GM21447 (cell line): ENCODE measurements at regions not wholly inside any gene's neighbourhood (a gene's known extent, or its start where the extent isn't known, plus 50 kb on each side); places are given as distances from the start of the nearest gene placed in this dataset.
"Not testable (repeated sequence)": the region's sequence is repeated elsewhere in the genome, so short reads cannot be mapped to it uniquely, and the experiment has no call there.

Source experiments
- ATAC-seq: cut with Tn5 transposase; IDR thresholded peaks from one replicate; pipeline ENCODE4 v1.9.1; 2021; ENCODE audit not compliant: unreplicated experiment

DNA sequence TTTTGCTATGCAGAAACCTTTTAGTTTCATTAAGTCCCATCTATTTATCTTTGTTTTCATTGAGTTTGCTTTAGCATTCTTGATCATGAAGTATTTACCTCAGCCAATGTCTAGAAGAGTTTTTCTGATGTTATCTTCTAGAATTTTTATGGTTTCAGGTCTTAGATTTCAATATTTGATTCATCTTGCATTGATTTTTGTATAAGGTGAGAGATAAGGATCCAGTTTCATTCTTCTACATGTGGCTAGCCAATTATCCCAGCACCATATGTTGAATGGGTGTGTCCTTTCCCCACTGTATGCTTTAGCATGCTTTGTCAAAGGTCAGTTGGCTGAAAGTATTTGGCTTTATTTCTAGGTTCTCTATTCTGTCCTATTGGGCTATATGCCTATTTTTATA is 395.2 kb downstream of the HGF start:
- ATAC-seq: not testable (repeated sequence)

GRCh38 chr7:81370822-81371221 is 399.0 kb downstream of the HGF start:
- ATAC-seq: no peak

- ATAC-seq: no peak
Measured at GRCh38 chr7:81367326-81367931, 402.4 kb downstream of the HGF start.

DNA sequence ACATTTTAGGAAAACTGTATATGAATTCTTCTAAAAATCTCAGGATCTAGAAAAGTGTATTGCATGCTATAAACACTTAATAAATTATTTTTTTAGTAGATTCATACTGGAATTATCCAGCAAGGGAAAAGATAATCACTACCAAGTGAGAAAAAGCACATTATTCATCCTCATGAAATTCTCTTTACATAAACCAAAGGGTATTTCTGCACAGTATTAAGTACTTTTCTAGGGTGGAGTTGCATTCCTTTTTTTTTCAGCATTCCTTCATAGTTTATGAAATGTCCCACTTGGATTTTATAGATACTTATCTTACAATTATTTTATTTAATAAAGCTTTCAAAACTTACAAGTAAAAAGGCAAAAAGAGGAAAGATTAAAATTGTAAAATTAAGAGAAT is 403.3 kb downstream of the HGF start:
- ATAC-seq: no peak

DNA sequence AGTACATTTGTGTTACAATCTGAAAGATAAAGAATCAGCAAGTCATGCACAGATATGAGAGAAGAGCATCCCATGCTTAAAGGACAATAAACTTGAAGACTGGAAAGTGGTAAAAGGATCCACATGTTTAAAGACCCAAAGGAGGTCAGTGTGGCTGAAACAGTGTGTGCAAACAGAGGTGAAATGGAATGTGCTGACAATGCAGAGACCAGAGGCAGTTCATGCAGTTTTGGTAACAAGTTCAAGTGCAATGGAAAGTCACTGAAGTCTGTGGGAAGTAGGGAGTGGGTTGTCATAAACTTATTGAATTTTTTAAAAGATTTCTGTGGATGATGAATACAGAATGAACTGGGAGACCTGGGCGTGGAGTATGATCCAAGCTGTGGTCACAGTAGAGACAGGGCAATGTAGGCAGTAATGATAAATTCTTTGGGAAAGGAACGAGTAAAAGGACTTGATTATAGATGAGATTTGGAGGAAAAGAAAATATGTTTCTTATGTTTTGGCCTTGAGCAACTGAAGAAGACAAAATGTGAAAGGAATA is 408.0 kb downstream of the HGF start:
- ATAC-seq: no peak

DNA sequence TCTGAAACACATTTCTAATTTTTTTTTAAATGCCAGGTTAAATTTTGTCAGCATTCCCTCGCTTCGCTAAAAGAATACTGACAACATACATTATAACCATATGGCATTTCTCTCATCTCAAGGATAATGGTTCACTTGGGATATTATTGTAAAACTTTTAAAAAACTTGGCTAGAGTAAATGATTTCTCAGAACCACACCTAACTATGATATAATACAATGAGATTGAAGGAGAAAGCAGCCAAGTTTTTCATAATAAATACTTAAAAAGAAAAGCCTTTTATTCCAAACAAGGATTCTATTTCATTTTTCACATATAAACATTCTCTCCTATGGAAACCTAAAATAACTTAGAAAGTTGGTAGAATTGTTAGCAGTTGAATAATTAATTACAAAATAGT is 413.9 kb downstream of the HGF start:
- no peak for ATAC-seq

GRCh38 chr7:81349044-81349443 is 420.8 kb downstream of the HGF start:
- no peak for ATAC-seq

DNA sequence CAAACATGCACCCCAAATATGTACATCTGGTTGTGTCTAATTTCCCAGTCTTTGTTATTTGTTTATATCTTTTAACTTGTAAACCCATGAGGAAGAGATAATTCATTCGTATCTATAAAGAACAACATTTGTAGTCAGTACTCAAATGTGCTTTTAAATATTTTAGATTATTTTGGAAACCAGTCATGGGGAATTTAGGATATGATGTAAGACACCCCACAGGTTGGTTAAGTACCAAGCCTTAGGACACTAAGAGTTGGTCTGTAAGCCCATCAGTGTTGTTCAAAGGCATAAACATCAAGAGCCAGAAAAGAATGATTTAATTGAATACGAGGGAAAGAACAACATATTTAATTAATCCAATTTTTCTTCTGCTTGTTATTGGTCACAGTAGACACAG is 421.1 kb upstream of the SEMA3C start:
- ATAC-seq: no peak

DNA sequence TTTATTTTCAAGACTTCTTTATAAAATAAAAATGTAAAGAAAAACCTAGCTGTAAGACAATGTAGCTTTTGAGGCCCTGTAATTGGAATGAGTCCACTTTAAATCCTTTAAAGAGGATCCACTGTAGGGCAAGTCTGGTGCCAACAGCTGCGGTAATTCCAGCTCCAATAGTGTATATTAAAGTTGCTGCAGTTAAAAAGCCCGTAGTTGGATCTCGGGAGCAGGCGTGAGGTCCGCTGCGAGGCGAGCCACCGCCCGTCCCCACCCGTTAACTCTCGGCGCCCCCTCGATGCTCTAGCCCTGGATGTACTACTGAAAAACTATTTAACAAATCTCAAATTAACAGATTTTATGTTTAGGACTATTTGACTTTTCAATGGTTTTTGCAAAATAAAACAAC is 414.7 kb upstream of the SEMA3C start:
- no peak for ATAC-seq

- no peak for ATAC-seq
Measured at GRCh38 chr7:81333004-81333403, 414.2 kb upstream of the SEMA3C start.

DNA sequence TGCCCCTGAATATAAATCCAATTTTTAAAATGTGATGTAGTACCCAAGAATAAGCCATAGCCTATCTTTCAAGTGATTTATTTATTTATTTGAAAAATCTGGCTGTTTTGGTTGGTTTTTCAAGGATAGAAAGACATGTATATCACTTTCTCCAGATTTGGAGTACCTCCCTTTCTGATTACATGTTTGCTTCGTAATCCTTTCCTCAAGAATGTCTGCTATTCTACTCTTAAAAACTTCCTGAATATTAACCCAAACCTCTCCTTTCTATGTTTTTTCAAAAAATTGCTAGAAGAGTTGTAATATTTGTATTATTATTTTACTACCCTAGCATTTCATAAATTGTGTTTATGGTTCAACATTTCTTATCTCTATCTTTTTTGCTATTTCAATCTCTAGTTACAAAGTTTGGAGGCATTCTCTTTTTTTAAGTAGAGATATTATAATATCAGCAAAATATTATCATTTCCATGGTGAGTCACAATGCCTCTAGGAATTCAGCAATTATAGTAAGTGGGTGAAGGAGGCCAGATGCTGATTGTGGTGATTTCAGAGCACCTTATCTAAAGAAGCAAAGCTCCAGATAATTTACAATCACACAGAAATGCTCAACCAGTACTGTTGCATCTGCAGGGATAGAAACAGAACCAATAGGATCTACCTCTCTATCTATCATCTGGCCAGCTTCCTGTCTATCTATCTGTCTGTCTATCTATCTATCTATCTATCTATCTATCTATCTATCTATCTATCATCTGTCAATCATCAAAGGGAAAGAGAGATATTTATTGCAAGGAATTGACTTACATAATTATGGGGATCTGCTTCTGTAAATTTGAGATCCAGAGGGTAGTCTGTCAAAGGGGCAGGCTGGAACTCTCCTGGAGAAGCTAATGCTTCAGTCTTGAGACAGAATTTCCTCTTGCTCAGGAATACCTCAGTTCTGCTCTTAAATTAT is 412.5 kb upstream of the SEMA3C start:
- ATAC-seq: no peak

- ATAC-seq: no peak
Measured at GRCh38 chr7:81330108-81330507, 411.3 kb upstream of the SEMA3C start.

DNA sequence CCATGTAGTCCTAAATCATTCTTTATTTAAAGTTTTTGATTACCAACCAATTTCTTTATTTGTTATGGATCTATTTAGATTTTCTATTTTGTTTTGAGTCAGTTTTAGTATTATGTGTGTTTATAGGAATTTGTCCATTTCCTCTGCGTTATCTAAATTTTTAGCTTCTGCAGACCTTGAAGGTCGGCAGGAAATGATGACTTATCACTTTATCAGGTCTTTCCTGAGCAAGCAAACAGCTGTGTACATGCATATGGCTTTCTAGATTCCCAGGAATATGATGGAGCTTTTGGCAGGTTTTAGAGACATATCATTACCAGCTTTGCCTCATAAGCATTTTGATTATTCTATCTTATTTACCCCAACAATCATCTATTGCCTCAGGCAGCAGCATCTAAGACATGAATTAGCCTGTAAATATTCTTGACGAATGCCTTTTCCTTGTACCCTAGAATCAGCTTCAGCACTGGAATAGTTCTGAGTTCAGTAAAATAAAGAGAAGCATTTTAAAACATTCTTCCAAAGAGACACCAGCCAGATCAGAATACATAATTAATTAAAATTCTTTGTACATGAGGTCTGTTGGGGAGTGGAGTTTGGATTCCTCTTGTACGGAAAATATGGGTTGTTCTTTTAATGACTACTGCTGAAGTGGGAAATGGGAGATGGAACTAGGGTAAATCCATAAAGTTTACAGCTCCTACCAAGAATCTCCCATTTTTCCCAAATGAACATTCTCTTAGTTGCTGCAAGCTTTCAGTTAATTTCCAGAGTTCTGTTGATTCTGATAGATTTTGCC is 408.8 kb upstream of the SEMA3C start:
- ATAC-seq: no peak

GRCh38 chr7:81321949-81322348 is 403.1 kb upstream of the SEMA3C start:
- no peak for ATAC-seq

GRCh38 chr7:81317741-81318140 is 398.9 kb upstream of the SEMA3C start:
- ATAC-seq: no peak

GRCh38 chr7:81308643-81309322 is 389.9 kb upstream of the SEMA3C start:
- ATAC-seq: no peak

DNA sequence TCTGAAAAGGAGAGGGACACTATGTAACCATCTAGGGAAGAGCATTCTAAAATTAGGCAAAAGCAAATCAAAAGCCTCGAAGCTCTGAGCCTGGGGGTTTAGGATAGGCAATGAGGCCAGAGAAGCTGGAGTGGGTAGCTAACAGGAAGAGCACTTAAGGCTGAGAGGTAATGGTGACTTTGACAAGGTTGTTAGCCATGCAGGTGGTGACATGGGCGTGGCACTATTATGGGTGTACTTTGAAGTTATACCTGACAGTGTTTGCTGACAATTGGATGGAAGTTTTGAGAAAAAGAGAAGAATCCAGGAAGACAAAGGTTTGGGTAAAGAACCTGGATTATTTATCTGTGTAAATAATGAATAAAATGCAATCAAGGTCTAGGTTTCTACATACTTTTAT is 383.0 kb upstream of the SEMA3C start:
- no peak for ATAC-seq

- no peak for ATAC-seq
Measured at GRCh38 chr7:81300753-81301152, 381.9 kb upstream of the SEMA3C start.

DNA sequence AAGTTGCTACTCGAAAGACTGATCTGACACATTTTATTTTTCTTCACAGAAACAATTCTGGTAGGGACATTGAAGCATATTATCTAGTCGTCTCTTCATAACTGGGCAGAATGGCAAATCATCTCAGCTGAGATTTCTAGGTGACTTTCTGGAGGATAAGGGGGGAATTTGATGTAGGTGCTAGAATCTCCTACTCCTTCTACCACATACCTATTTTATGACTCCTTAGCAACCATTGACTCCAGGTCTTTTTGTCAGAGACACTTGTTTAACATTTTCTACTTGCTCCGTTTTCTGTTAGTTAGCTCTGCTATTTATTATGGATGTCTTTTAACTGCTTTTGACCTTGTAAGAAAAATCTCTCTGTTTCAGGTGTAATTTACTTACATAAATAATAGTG is 380.9 kb upstream of the SEMA3C start:
- ATAC-seq: no peak

DNA sequence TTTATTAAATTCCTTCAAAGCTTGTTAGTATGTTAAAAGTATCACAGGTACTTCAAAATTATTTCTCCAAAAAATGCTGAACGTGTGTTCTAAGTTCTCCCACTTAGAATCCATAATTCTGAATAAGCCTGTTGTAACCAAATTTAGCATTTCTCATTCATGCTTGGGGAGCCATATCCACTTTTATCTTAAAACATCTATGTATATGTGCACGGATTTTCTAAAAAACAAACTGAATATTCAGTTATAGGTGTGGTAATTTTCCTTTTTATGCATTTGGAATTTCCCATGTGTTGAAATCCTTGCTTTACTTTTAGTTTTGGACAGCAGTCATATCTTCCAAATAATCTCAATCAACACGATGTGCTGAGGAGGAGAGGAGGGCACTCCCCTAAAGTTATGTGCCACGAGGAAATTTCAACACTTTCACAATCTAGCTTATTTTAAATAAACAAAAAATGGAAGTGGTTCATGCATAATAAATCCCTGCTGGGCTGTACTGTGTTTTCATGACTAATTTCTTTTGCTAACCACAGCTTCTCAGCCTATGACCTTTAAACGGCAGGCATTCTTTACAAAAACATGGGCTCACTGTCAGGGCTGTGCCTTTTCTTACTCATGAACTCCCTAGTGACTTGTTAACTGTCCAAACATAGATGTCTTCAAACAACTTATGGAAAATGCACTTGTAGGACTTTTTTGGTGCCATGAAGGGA is 380.3 kb upstream of the SEMA3C start:
- no peak for ATAC-seq
